Ammon's horn (tissue), 1 donor: ENCODE measurements at regions not wholly inside any gene's neighbourhood (a gene's known extent, or its start where the extent isn't known, plus 50 kb on each side); places are given as distances from the start of the nearest gene placed in this dataset.
"Not testable (repeated sequence)": the region's sequence is repeated elsewhere in the genome, so short reads cannot be mapped to it uniquely, and the experiment has no call there.

ENCODE experiments used
- DNase-seq: peaks from one replicate; pipeline ENCODE4 v3.0.0-alpha.2; 2016; ENCODE audit warnings: low spot score

DNA sequence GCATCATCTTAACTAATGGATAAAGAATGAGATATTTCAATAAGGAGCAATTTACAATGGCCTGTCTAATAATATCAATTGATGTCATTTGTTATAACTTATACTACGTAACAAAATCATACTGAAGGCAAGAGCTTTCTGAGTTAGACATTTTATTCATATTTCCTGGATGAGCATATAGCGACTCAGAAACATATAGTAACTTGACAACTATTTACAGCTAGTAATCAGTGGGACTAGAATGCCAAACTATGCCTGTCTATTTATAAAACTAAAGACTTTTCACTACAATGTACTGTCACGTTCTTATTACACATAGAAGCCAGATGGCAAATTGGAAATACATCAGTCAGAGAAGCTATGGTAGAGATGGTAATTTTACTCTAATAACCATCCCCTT, 766.2 kb upstream of the TMEFF2 start:
- no peak for DNase-seq

DNA sequence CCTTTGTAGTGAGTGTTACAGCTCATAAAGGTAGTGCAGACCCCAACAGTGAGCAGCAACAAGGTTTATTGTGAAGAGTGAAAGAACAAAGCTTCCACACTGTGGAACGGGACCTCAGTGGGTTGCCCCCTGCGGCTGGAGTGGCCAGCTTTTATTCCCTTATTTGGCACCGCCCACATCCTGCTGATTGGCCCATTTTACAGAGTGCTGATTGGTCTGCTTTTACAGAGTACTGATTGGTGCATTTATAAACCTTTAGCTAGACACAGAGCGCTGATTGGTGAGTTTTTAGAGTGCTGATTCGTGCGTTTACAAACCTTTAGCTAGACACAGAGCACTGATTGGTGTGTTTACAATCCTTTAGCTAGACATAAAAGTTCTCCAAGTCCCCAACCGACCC, 763.9 kb upstream of the TMEFF2 start:
- DNase-seq: not testable (repeated sequence)

DNA sequence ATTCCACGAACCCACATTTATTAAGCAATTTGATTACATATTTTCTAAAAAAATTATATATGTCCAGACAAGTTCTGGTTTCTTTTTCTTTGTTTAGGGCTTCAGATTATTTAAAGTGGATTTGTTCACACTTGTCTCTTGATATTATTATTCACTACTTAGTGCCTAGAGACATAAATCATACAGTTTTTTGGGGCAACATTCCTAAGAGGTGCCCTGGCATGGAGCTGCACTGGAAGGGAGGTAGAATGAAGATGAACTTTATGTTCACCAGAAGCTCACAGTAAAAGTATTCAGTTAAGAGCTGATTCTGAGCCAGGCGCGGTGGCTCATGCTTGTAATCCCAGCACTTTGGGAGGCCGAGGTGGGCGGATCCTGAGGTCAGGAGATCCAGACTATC, 762.7 kb upstream of the TMEFF2 start:
- DNase-seq: no peak

DNA sequence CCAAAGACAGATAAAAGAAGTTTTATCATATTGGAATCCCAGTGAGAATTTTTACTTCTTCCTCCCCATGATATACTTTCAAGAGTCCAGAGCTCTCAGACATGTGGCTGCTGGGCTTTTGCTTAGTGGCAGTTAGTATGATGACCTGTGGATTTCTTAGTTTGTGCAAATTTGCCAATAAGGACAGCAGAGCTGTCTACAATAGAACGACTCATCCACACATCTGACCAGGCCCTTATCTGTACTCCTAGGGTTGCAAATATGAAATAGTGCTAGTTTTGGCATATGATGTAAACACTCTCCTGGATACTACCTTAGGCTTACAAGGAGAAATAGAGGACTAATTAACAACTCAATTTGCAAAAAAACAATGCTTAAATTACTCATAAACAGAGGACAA, 758.4 kb upstream of the TMEFF2 start:
- DNase-seq: no peak

DNA sequence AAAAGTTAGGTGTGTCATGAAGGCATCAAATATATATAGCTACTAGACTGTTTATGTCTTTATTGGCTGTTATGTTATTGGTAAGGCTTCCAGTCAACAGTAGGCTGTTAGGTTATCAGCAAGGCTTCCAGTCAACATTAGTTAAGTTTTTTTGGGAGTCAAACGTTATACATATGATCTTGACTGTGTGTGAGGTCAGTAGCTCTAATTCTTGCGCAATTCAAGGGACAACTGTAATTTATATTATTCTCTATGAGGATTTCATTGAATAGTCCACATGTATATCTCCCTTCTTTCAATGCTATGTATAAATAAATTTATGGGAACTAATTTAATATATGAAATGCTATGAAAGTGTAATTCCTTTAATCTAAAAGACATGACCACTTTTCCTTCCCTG, 757.5 kb upstream of the TMEFF2 start:
- no peak for DNase-seq

DNA sequence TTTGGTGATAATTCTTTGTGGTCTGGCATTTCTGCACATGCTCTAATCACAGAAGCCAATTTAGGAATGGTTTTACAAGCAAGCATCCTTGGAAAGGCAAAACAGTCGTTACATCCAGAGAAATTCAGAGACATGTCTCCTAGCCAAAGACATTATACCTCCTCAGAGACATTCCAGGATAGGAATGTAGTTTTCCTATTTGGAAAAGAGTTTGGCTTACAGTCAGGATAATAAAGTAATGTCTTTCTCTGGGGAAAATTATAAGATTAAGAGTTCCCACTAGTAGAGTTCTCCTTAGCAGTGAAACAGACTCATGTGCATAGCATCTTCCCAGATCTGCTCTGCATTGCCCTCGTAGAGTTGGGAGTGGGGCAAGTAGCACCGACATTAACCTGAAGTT, 753.6 kb upstream of the TMEFF2 start:
- DNase-seq: no peak

DNA sequence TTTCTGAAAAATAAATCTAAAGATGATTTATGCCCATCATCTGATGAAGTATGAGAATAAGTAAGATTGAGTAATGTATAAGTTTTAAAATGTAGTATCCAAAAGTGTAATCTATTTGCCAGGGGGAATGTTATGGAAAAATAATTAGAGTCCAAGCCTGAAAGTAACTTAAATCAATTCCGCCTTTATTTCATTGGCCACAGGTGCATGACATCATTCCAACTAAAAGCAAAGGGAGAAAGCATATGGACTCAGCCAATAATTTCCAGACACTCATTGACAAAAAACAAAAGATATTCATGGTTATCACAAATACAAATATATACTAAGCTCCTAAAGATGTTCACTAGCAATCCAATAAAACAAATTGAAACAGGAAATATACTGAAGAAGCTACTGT, 752.6 kb upstream of the TMEFF2 start:
- DNase-seq: no peak

DNA sequence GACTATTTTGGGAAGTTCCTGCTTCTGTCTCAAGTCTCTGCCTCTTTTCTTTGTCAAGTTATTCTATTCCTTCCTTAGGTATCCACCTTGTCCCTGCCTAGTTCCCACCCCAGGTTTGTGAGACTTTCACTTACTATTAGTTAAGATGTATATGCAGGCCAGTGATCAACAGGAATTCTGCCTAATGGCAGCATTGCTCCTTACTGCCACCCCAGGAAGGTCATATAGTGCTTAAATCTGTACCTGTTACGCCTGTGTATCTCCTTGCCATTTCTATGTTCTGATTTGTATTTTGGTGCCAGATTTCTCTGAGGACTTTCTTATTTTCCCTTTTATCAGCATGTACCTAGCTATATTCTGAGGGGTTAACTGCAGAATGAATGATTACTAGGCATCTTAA, 746.0 kb upstream of the TMEFF2 start:
- no peak for DNase-seq

DNA sequence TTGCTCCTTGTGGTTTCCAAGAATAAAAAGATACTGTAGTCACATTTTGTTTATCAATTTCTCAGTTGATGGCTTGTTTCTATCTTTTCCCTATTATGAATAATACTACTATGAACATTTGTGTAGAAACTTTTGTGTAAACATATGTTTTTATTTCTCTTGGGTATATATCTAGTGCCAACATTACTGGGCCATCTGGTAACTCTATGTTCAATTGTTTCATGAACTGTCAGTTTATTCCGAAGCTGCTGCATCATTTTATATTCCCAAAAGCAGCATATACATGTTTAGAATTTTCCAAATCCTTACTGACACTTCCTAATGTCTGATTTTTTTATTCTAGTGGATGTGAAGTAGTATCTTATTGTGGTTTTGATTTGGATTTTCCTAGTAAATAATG, 737.6 kb upstream of the TMEFF2 start:
- peak; percentile 3 for DNase-seq

DNA sequence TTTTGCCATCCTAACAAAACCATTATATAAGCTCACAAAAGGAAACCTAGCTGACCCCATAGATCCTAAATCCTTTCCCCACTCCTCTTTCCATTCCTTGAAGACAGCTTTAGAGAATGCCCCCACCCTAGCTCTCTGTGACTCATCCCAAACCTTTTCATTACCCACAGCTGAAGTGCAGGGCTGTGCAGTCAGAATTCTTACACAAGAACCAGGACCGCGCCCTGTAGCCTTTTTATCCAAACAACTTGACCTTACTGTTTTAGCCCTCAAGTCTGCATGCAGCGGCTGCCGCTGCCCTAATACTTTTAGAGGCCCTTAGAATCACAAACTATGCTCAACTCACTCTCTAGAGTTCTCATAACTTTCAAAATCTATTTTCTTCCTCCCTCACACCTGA, 726.9 kb upstream of the TMEFF2 start:
- DNase-seq: not testable (repeated sequence)

DNA sequence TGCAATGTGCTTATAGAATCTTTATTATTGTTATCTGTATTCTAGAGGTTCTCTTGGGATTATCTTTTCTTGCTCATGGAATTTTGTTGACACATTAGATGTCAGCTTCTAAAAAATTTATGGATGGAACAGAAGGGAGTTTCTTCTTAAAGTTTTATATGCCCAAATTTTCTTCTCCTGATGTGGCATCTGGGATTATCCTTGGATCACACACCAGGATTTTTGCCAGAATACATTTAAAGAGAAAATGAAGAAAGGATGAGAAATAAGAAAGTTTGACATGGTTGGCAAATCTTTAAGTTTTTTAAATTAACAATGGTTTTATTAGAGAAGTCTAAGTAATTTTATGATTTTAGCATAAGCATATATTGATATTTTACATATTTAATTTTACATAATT, 706.7 kb upstream of the TMEFF2 start:
- DNase-seq: no peak

DNA sequence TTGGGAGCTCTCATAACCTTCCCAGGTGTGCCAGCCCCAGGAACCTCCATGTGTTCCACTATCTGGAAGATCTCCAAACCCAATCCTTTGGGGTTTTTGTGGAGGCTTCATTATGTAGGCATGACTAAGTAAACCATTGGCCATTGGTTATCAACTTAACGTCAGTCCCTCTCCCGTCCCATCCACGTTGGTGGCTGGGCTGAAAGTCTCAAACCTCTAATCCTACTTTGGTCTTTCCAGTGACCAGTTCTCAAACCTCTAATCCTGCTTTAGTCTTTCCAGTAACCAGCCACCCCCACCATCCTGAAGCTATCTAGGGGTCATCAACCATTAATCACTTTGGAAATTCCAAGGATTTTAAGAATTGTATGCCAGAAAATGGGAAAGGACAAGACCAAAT, 704.7 kb upstream of the TMEFF2 start:
- DNase-seq: no peak

DNA sequence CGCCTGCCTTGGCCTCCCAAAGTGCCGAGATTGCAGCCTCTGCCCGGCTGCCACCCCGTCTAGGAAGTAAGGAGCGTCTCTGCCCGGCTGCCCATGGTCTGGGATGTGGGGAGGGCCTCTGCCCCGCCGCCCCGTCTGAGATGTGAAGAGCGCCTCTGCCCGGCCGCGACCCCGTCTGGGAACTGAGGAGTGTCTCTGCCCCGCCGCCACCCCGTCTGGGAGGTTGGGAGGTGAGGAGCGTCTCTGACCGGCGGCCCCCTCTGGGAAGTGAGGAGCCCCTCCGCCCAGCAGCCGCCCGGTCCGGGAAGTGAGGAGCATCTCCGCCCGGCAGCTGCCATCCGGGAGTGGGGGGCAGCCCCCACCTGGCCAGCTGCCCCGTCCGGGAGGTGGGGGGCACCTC, 699.2 kb upstream of the TMEFF2 start:
- DNase-seq: not testable (repeated sequence)

DNA sequence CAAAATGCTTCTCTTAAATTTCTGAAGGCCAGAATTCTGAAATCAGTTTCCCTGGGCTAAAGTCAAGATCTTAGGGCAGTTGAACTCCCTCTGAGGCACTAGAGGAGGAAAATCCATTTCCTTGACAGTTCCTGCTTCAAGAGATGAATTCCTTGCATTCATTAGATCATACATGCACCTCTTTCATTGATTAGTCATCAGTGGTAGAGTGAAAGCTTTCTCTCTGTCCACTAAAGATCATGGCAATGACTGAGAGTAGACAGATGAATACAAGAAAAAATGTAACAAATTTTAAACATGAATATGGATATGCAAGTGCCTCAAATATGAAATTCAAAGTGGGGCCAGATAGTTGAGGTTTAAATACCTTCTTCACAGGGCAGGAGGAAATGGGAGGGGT, 693.4 kb upstream of the TMEFF2 start:
- no peak for DNase-seq

DNA sequence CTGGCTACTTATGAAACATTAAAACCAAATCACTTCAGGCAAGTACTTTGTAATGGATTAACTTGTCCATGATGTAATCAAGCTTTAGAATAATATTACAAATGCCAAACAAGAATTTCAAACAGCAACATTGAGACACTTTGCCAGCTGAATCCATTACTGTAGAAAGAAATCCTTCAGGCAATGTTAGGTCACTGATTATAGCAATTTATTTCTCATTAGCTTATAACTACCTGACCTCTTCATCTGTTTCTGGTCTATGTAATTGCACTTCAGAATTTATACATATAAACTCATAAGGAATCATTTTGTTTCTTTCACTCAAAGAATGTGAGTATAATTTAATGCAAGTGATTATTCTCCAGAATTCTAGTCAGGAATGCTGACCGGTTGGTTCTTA, 692.6 kb upstream of the TMEFF2 start:
- DNase-seq: no peak

DNA sequence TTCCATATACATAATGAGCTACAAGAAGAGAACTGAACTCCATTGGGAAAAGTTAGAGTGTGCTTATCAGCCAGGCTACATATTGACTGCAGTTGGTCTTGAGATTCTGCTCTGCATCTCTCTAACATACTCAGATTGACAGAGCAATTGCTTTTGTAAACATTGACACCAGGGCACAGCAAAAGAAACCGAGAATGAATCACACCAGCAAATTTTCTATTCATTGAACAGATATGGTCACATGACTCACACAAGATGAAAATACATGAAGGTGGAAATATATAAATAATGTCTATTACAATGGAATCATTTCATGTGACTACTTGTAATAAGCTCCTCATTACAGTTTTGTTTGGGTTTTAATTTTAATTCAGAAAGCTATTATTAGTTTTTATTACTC, 691.9 kb upstream of the TMEFF2 start:
- no peak for DNase-seq

DNA sequence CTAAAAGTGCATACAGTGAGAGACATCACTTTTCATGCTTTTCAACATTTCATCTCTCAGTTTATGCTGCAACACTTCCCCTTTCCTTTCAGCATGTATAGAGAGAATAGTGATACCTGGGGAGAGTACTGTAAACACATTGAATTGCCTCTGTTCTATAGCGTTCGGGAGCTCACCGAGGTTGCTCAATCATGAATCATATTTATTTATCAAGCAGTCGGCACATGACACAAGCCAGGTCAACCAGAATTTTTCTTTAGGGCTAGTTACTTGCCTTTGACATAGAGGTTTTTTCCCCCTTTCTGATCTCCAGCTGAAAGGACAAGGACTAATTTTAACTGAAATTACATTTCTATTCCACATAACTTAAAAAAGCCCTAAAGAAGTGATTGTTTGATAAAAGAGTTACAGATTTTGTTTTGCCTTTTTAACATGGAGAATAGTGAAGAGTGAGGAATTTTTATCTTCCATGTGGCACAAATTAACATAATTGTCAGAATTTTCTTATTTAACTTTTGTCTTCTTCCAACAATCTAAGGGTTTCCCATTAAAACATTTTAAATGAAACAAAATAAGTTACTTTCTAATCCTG, 690.9 kb upstream of the TMEFF2 start:
- no peak for DNase-seq

DNA sequence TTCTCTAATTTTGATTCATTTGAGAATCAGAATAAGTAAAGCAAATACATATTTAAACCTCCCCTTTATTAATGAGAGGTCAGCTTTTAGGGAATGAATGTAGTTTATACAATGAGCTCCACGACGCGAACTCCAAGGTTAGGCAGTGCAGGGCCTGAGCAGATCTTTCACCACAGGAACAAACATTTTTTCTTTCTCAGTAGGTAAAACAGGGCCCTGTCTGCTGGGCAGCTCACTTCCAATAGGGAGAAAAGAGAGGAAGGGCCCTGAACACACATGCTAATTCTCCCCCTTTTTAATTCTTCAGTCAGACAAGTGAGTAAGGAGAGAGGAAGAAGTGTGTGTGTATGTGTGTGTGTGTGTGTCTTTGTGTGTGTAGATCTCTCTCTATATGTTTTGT, 682.4 kb upstream of the TMEFF2 start:
- DNase-seq: no peak

DNA sequence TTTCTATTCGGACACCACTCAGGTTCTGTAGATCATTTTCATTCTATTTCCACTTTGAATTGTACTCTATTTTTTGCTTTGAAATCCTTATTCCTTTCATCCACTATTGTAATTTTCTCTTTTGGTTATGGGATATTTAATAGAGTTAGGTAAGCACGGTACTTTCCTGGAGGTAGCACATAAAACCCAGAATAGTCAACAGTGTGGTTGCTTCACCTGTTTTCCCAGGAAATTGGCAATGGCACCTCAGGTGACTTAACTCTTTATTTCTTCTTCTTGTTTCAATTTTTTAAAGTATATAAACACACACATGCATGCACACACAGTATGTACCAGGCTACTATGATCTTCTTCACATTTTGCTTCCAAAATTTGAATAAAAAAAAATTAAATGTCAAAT, 682.0 kb upstream of the TMEFF2 start:
- no peak for DNase-seq

DNA sequence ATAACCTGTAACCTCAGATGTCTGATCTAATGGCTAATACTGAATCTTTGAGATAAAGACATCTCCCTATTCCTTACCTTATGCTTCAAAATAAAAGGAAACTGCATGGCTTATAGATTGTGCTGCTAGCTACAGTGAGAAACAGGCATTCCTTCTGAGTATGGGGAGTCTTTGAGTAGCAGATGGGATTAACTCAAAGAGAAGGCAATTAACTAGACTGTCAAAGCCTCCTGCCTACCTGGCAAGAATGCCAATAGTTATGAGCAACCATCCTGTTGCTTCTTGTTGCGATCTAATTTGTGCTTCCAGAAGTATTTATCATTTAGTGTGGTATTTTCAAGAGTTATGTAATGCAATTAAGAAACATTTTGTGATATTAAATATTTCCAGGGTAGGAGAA, 660.0 kb upstream of the TMEFF2 start:
- no peak for DNase-seq

DNA sequence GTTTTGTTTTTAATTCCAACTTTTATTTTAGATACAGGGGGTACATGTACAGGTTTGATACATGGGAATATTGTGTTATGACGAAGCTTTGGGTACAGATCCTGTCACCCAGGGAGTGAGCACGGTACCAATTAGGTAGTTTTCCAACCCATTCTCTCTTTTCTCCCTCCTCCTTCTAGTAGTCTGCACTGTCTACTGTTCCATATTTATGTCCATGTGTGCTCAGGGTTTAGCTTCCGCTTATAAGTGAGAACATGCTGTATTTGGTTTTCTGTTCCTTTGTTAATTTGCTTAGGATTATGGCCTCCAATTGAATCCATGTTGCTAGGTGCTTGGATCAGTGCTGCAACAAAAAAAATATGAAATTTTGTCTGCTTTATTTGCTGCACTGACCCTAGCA, 659.3 kb upstream of the TMEFF2 start:
- DNase-seq: no peak

DNA sequence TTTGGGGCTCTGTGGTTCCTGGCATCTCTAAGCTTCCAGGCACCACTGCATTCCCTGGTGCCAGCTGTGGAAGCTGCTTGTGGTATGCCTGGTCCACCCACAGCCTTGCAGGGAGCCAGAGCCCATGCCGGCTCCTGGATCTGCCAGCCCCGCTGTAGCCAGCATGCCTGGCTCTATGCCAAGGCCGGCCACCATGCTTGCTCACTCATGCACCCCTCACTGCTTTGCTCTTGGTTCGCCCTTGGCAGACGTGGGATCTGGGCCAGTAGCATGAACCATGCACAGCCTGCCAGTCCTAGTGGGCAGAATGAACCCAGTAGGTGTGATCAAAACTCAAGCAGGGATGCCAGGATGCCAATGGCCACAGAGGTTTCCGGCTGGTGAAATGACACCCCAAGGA, 634.2 kb upstream of the TMEFF2 start:
- no peak for DNase-seq

DNA sequence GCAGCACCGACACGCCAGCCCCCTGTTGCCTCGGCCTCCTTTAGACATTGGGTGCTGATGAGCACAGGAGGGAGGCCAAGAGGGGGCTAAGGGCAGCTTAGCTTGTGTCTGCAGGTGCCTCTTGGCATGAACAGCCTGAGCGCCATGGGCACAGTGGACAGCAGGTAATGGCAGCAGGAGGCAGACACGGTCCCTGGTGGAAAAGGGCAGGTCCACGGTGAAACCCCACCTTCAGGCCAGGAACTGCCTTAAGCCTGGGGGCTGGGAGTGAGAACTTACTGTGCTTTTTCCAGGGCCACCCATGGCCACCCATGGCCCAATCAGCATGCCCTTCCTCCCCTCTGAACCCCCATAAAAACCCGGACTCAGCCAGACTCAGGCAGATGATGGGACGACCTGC, 633.4 kb upstream of the TMEFF2 start:
- no peak for DNase-seq

DNA sequence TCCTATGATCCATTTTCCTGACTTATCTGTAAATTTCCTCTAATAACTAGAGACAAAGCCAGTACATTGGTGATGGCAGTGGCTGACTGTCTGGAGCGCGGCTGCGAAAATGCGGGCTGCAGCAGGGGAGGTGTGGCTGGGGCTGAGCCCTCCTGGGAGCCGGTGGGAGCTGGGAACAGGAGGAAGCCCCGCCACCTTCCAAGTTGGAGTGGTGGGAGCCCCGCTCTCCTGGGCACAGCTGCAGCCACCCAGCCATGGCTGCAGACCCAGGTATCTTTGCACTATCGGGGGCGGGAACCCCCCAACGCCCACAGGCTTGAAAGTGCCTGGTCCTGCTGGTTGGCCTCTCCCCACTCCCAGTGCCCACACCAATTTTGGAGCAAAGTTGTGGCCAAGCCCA, 633.0 kb upstream of the TMEFF2 start:
- no peak for DNase-seq

DNA sequence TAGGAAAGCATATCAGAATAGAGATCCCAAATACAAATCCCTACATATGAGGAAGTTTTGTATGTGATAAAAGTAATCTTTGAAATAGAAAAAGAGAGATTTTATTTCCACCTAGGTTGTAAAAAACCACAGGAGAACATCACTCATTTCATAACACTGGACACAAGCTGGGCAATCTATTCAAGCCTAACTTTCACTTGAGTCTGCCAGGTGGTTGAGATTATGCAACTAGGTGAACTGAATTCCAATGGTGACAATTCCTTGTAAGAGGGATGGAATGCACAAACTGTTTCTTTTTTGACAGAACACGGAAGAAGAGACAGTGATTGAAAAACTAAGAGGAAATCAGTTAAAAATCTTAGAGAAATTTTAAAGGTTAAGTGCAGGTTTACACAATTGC, 619.6 kb upstream of the TMEFF2 start:
- DNase-seq: no peak
